Stimulated activated naive CD4-positive, alpha-beta T cell (primary cell): ENCODE measurements at regions not wholly inside any gene's neighbourhood (a gene's known extent, or its start where the extent isn't known, plus 50 kb on each side); places are given as distances from the start of the nearest gene placed in this dataset.

ENCODE experiments used
- DNase-seq, 6 experiments: peaks; one replicate each; lab custom pipeline; 2025; lab: John Stamatoyannopoulos, UW

DNA sequence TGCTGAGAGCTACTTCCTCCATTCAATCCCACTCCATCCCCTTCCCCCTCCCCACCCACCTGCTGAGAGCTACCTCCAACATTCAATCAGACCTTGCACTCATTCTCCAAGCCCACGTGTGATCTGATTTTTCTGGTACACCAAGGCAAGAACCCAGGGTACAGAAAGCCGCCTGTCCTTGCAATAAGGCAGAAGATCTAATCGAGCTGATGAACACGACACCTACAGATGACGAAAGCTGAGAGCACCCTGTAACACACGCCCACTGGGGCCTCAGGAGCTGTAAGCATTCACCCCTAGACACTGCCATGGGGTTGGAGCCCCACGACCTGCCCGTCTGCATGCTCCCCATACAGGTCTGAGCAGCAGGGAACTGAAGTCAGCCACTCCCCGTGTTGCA, 58.3 kb downstream of the TRIML1 start:
- no peak for DNase-seq

- DNase-seq, result no peak
These were observed 59.9 kb downstream of the TRIML1 start for GRCh38 chr4:188198982-188199792.

DNA sequence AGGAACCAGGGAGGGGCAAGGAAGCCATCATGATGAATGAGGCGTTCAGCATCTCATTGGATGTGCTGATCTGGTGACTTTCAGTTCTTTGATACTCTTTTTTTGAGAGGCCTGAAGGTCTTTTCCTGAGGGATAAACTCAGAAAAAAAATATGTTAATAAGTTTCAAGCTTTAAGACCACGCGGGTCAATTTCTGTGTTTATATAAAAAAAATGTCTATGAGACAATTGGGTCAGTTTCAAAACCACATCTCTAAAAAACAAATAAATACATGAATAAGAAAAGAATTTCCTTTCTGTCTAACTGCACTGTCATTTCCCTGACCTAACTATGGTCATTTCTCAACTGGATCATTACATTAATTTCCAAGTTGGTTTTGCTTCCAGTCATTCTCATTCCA, 62.6 kb downstream of the TRIML1 start:
- no peak for DNase-seq

- DNase-seq, result no peak
These were observed 67.5 kb downstream of the TRIML1 start for GRCh38 chr4:188206783-188207182.

DNA sequence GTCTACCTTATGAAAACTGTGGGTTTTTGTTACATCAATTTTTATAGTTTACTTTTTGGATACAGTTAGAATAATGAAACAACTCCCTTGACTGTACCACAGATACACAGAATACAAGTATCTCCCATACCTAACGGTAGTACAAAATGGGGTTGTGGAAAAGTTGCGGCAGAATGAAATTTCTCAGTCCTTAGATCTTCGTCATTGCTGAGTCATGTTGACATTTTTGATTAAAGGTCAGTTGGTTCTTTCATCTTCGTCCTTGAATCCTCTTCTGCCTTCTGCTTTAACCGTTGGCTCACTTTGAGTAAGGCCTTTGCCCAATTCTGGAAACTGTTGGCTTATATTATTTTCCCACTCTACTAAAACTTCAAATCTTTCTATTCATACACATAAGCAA, 75.6 kb downstream of the TRIML1 start:
- DNase-seq, result no peak

- DNase-seq, result no peak
These were observed 79.2 kb downstream of the TRIML1 start for GRCh38 chr4:188218392-188218791.

DNA sequence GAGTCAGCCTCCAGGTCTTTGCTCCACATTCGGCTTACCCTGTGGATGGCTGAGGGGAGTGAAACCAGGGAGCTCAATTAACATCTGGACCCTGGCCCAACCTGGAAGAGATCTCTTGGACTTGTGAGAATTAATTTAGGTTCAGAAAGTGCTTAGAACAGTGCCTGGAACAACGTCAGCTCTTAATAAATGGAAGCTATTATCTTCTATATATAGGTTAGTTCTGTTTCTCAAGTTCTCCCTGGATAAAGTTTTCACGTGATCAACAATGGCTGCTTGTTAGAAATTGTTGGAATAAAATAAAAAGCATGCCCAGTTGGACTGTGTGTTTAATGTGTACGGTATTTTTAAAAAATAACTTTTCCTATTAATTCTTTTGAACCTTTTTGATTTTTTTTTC, 80.8 kb downstream of the TRIML1 start:
- DNase-seq, result no peak

GRCh38 chr4:188221090-188221489, 81.8 kb downstream of the TRIML1 start:
- no peak for DNase-seq

GRCh38 chr4:188228279-188228678, 89.0 kb downstream of the TRIML1 start:
- DNase-seq, result no peak

DNA sequence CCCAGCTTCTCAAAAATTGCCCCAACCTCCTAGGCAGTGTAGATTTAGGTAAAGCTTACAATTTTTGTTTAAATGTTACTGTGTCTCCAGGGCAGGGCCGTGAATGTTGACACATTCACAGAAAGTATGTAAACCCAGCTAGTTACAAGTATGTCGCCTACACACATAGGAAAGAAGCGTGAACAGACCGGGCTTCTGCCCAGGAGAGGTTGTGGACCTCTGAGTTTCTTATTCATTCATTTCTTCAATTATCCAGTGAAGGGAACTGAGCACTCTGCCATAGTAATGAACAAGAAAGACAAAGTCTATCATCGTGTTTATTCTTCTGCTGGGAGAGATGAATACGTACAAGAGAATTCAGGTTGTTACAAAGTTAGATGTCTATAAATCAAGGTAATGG, 93.2 kb downstream of the TRIML1 start:
- DNase-seq, result no peak

DNA sequence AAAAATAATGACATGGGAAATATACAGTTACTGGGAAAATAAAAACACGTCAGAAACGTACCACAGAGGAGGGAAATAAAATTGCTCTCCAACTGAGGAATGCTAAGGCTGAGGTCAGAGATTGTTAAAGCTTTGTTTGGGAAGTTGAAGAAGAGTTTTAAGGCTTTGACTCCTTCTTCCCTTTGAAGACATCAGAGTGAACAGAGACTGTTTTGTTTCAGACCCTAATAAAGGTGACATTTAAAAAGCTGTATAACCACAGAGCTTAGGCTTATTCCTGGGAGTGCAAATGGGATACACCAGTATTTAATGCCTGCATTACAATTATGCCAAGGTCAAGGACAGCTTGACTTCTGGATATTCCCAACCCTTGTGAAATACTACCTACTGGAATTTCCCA, 102.8 kb downstream of the TRIML1 start:
- DNase-seq, result no peak

DNA sequence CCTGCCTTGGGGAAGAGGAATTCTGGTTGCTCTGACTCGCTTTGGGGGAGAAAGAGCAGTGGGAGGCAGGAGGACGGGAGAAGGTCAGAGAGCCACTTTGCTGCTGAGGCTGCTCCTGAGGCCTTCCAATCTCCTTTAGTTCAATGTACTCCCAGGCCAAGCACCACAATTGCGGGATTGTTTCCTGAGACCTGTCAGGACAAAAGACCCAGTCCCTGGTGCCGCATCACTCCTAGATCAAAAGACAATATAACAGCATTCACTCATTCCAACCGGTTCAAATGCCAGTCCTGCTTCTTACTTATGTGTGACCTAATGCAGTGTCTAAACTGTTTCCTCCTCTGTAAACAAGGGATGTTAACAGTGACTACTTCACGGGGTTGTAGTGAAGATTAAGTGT, 106.4 kb downstream of the TRIML1 start:
- no peak for DNase-seq

DNA sequence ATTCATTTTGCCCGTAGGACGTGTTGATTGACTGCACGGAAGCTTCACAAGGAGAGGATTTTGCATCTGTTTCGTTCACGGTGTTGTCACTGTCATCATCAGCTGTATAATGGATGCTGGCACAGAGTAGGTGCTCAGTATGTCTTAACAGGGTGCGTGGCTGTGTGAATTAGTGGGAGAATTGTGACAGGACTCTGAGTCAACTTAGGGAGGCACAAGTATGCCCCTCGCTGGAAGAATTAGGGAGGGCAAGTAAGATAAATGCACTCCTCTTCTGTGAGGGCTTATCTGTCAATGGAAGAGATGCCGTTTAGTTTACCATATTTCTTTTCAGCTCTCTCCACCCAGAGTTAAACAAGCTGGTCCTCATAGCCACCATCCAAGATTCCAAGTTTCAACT, 107.2 kb downstream of the TRIML1 start:
- no peak for DNase-seq

- no peak for DNase-seq
These were observed 115.0 kb downstream of the TRIML1 start for GRCh38 chr4:188254211-188254610.

DNA sequence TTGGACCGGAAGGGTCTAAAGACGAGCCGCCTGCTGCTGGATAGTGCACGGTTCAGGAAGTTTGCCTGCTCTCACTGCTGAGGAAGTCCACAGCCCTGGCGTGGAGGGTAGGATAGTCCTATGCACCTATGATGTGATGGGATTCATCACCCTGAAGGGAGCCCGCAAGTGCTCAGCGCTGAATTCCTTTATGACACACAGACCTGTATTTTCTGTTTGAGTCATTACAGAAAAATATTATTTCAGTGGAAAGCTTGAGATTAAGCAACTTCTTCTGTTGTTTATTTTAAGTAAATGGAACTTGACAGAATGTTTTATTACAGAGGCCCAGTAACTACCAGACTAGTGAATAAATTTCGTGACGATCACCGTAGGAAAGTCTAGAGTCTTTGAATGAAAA, 123.2 kb downstream of the TRIML1 start:
- DNase-seq, result no peak

- DNase-seq, result no peak
These were observed 124.1 kb downstream of the TRIML1 start for GRCh38 chr4:188263321-188263720.

- DNase-seq, result no peak
These were observed 127.1 kb downstream of the TRIML1 start for GRCh38 chr4:188266386-188266785.

DNA sequence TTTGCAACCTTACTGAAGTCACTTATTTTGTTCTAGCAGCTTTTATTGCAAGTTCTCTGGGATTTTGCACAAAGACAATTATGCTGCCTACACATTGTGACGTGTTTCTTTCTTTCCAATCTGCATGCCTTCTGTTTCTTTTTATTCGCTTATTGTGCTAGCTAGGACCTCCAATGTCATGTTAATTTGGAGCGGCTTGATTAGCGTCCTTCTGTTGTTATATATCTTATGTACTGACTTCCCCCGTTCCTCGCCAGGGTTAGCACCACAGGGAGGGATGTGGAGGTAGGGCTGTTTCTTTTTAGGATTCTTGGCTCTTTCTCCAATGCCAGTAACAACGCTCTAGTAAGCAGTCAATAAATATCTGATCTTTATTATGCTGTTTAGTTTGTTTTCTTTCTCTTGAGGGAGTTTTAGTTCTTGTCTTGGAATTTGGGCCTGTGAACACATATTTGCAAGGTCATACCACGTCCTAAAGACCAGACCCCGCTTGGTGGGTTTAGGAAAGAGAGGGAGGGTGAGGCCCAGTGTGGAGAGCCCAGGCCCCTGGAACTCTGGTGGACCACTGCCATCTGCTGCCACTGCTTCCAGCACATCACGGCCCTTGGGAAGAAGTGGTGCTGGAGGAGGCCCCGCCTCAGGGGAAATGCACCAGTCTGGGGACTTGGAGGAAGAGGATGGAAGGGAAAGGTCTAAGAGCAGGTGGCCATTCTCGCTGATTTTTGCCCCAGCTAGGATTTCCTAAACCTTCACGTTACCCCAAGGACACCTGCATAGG, 129.1 kb downstream of the TRIML1 start:
- DNase-seq, result no peak

DNA sequence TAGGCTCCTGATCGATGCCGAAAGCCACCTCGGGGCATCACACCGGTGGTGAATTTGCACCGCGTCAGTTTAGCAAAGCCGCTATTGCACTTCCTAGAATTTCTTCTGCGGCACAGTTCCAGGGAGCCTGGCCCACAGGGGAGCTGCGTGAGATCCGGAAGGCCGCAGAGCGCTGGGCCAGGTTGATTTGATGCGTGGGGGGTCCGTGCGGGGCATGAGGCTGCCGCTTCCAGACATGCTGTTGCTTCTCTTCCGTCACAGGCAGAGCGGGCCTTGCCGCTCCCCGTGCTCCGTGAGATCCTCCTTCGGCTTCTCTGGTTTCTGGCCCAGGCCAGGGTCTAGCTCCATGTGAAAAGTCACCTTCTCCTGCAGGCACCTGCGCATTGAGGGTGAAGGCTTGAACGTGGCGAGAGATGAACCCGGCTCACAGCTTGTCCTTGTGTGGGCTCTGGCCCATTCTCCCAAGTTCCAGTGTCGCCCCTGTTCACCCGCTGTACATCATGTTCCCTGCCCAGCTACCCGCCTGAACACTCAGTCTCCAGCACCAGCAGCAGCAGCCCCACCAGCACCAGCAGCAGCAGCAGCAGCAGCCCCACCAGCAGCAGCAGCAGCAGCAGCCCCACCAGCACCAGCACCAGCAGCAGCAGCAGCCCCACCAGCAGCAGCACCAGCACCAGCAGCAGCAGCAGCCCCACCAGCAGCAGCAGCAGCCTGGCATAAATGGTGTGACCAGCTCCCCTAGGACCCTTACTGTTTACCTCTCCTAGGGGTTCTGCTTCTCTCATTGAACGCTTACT, 131.2 kb downstream of the TRIML1 start:
- no peak for DNase-seq

GRCh38 chr4:188275686-188276085, 136.4 kb downstream of the TRIML1 start:
- no peak for DNase-seq

DNA sequence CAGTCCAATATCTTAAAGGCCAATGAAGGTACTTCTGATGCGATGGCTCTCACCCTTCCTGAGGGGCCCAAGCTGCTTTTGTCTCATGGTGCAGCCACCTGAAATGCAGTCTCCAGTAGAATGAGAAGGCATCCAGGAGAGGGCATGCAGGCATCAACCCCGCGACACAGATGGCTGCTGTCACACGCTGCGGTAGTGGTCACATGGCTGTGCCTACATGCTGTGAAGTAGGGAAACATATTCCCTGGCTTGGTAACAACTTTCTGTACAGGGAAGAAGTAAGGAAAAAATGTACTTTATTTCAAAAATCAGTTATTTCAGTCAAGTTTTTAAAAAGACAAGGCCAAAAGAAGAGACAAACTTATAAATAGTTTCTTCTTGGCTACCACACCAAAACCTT, 139.9 kb downstream of the TRIML1 start:
- DNase-seq, result no peak

DNA sequence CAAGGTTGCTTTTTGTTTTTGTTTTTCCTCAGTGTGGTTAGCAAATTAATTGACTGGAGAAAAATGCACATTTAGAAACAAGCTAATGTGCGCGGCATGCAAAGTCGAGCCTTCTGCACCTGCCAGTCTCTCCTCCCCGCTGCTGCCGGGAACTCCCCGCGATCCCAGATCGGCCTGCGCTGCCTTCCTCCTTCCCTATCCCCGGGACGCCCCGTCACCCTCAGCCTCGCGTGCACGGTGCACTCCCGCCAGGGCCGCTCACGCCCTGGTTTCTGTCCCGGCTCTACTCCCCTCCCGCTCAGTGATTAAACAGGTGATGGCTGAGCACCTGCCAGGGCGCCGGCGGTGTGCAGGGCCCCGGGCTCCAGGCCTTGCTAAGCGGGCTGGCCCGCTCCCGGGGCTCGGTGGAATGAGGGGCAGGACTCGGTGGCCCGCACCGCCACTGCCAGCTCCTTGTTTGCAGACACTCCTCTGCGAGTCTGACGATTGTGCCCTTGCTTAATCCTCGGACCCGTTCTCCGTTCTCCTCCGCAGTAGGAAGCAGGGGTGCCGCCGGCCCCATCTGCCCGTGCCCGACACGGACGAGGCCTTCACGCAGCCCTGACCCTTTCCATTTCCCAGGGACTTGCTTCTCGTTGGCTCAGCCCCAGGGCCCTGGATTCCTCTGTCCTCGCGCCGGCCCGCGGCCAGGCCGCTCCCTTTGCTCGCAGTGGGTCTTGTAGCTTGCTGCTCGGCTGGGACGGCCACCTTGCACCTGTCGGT, 143.4 kb downstream of the TRIML1 start:
- no peak for DNase-seq
